Ascending aorta (tissue), 2 donors: ENCODE measurements at regions not wholly inside any gene's neighbourhood (a gene's known extent, or its start where the extent isn't known, plus 50 kb on each side); places are given as distances from the start of the nearest gene placed in this dataset.

Experiments used
- DNase-seq, 2 donors: peaks; one replicate each; pipeline ENCODE4 v3.0.0-alpha.2; 2019; ENCODE audit warnings: low spot score in 2 of 2
- H3K27ac ChIP-seq, 2 donors: fragments of 200-600 bp; sonication (generic); one replicate each; pipeline ENCODE4 v1.5.1; 2016 to 2017; ENCODE audit warnings: mild to moderate bottlenecking in 1 of 2
- H3K27me3 ChIP-seq: fragments of 200-600 bp; sonication (generic); one replicate; pipeline ENCODE4 v1.5.1; 2017
- H3K36me3 ChIP-seq, 2 donors: fragments of 200-600 bp; sonication (generic); one replicate each; pipeline ENCODE4 v1.5.1; 2016
- H3K4me1 ChIP-seq, 2 donors: fragments of 200-600 bp; sonication (generic); one replicate each; pipeline ENCODE4 v1.5.1; 2016 to 2017; ENCODE audit warnings: mild to moderate bottlenecking in 1 of 2
- H3K4me3 ChIP-seq, 2 donors: fragments of 200-600 bp; sonication (generic); one replicate each; pipeline ENCODE4 v1.5.1; 2016 to 2017; ENCODE audit warnings: mild to moderate bottlenecking in 1 of 2
- H3K9me3 ChIP-seq, 2 donors: fragments of 200-600 bp; sonication (generic); one replicate each; pipeline ENCODE4 v1.5.1; 2016
- intact Hi-C: fragments of 100-400 bp; cut with DNase I; formaldehyde crosslinking; loops from one replicate; pipeline ENCODE4 v1.15.1; 2023
- TF ChIP-seq, protein P1 (sequence below), 3 experiments: fragments of 200-600 bp in 2 of 3; fragments of 450-650 bp in 1 of 3; sonication (generic) in 2 of 3; IDR thresholded peaks; one replicate each; pipeline ENCODE4 v1.5.1; 2016 to 2019; ENCODE audit warnings: antibody characterized with exemption in 3 of 3, mild to moderate bottlenecking in 1 of 3, moderate library complexity in 1 of 3

DNA sequence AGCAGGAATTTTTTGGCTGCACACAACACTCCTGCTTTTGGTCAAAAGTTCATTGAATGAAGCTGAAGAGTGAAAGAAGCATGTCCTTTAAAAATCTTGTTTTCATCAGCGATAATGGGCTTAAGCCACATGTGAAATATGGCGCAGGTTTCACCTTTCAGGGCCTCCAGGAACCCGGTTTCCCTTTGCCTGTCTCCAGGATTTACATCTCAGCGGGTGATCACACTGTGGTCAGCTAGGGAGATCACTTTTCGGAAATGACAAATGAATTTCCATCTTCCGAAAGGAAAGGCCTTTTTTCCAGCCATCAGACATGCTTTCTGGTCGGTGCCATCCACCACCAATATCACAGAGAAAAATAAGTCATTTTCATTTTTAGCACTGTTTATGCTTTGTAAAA lies 727.1 kb upstream of the TBX3 start:
- Histone ChIP-seq H3K4me3 (no peak overlapping the region), H3K4me1 (no peaks in the 10 kb centered on the region), H3K27ac (no peak overlapping the region), H3K27me3 (no peaks in the 10 kb centered on the region), H3K36me3 (no peaks in the 10 kb centered on the region), H3K9me3 (no peaks in the 10 kb centered on the region)
- TF ChIP-seq, protein P1, sequence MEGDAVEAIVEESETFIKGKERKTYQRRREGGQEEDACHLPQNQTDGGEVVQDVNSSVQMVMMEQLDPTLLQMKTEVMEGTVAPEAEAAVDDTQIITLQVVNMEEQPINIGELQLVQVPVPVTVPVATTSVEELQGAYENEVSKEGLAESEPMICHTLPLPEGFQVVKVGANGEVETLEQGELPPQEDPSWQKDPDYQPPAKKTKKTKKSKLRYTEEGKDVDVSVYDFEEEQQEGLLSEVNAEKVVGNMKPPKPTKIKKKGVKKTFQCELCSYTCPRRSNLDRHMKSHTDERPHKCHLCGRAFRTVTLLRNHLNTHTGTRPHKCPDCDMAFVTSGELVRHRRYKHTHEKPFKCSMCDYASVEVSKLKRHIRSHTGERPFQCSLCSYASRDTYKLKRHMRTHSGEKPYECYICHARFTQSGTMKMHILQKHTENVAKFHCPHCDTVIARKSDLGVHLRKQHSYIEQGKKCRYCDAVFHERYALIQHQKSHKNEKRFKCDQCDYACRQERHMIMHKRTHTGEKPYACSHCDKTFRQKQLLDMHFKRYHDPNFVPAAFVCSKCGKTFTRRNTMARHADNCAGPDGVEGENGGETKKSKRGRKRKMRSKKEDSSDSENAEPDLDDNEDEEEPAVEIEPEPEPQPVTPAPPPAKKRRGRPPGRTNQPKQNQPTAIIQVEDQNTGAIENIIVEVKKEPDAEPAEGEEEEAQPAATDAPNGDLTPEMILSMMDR (IDR thresholded peaks at IDR 0.05): no peak
- DNase-seq: no peak
- intact Hi-C loops: no loop called here

DNA sequence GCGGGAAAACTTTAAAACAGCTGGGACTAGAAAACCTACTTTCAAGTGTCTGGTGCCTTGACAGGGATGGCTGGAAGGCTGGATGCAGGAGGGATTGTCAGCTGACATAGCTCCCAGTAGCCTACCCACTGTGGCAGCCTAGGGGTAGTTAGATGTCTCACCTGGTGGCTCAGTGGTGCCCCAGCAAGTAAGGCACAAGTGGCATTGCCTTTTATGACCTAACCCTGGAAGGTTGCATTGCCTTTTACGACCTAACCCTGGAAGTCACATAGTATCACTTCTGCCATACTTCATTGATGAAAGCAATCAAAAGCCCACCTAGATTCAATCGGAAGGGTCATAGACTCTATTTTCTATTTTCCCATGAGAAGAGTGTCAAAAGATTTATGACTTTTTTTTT lies 724.7 kb upstream of the TBX3 start:
- Histone ChIP-seq H3K36me3 (no peaks in the 10 kb centered on the region), H3K4me1 (peaks cover 0 to 4% of the 10 kb centered on the region in 2 donors), H3K27me3 (no peaks in the 10 kb centered on the region), H3K27ac (no peak overlapping the region), H3K4me3 (no peak overlapping the region), H3K9me3 (no peaks in the 10 kb centered on the region)
- intact Hi-C loops: loop anchor here (5.0 kb wide), 1 partner anchor 81 kb away; no protein-coding TSS in a partner anchor
- TF ChIP-seq, protein P1 (IDR thresholded peaks at IDR 0.05): no peak
- DNase-seq: no peak

DNA sequence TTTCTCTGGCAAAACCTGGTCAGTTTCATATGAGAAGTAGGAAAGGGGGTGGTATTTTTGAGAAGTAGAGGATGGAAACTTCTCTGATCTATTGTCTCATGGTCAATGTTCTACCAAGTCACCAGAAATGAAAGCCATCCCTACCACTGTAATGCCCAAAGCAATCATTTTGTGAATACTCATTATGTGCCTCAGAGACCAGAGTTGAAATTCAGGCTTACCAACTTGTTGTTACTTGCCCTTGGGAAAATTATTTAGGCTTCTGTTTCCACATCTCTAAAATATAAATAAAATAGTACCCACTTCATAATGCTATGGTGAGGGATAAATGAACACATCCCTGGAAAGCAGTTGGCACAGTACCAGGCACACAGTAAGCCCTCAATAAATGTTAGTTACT lies 723.7 kb upstream of the TBX3 start:
- TF ChIP-seq, protein P1 (IDR thresholded peaks at IDR 0.05): no peak
- no peak for DNase-seq
- Histone ChIP-seq H3K4me1 (peaks cover 0 to 4% of the 10 kb centered on the region in 2 donors), H3K9me3 (no peaks in the 10 kb centered on the region), H3K27ac (no peak overlapping the region), H3K27me3 (no peaks in the 10 kb centered on the region), H3K36me3 (no peaks in the 10 kb centered on the region), H3K4me3 (no peak overlapping the region)
- intact Hi-C loops: loop anchor here (5.0 kb wide), 1 partner anchor 80 kb away; no protein-coding TSS in a partner anchor

DNA sequence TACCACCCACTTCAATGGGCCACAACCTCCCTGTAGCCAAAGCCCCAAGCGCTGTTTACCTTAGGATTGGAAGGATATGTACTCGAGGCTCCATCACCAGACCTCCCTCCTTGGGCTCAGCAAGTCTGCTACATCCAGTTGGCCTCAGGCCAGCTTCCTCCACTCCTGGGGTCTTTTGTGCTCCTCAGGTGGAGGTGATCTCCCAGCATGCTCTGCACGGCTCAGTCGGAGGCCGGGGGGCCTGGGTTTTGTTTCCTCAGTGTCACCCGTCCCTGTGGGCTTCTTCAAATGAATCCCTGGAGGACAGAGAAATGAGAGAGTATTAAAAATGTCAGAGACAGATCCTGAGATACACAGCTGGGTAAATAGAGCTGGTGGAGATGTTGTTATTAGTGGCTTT lies 723.1 kb upstream of the TBX3 start:
- H3K36me3 ChIP-seq: no peaks in the 10 kb centered on the region
- no peak overlapping the region for H3K27ac ChIP-seq
- no peaks in the 10 kb centered on the region for H3K9me3 ChIP-seq
- H3K27me3 ChIP-seq: no peaks in the 10 kb centered on the region
- intact Hi-C loops: loop anchor here (5.0 kb wide), 1 partner anchor 80 kb away; no protein-coding TSS in a partner anchor
- no peak for DNase-seq
- H3K4me1 ChIP-seq: peaks cover 0 to 4% of the 10 kb centered on the region in 2 donors
- TF ChIP-seq, protein P1 (IDR thresholded peaks at IDR 0.05): no peak
- H3K4me3 ChIP-seq: no peak overlapping the region

DNA sequence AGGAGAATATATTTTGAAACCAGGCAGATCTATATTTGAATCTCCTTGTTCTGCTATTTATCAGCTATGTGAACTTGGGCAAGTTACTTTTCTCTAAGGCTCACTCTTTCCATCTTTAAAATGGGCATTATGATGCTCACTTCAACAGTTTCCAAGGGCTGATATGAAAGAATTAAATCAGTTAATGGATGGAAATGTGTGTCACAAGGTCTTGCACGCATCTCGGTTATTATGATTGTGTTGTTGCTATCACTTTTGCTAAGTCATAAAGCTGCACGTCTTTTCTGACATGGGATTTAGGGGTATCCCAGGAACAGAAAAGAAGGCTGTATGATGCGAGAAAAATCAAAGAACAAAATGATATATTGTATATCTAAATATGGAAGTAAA lies 721.5 kb upstream of the TBX3 start:
- Histone ChIP-seq H3K27me3 (no peaks in the 10 kb centered on the region), H3K27ac (peak overlapping the region; percentile 47 to 66), H3K4me1 (peaks cover 0 to 4% of the 10 kb centered on the region in 2 donors), H3K9me3 (no peaks in the 10 kb centered on the region), H3K4me3 (peak overlapping the region; percentile 21 to 35), H3K36me3 (no peaks in the 10 kb centered on the region)
- intact Hi-C loops: loop anchor here (5.0 kb wide), 1 partner anchor 78 kb away; no protein-coding TSS in a partner anchor
- no peak for DNase-seq
- TF ChIP-seq, protein P1 (IDR thresholded peaks at IDR 0.05): no peak
